ENCODE measurements at regions not wholly inside any gene's neighbourhood (a gene's known extent, or its start where the extent isn't known, plus 50 kb on each side); places are given as distances from the start of the nearest gene placed in this dataset.

DNA sequence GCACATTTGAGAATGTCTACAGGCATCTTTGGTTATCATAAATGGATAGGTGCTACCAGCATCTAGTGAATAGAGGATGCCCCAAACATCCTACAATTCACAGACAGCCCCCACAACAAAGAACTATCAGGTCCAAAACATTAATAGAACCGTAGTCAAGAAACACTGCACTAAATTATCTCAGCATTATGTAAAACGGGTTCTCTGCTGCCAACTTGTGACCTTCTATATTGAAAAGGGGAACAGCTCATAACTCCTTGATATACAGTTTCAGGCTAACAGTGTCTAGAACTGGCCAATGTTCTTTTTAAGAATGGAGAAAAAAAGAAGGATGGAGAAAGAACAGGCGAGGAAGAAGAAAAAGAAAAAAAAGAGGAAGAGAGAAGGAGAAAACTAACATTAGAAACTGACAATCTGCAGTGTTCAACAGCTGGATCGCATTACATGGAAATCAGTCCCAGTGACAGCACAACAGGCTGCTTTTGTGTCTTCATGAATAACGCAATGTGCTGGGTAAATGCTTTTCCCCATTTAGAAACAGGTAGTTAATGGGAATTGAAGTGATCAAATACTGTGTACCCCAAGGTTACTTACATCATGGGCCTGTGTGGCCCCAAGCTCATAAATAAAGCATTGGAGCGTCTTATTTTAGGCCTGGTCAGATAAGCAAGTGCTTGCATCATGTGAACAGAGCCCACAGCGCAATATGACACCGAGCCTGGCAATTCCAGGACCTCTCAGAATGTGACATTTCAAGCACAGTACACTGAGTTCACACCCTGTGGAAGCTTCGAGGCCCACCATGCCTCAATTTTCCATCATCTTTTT, 339.5 kb downstream of the DHX15 start:
- DNase-seq (ENCODE audit: low read depth) = no peak

DNA sequence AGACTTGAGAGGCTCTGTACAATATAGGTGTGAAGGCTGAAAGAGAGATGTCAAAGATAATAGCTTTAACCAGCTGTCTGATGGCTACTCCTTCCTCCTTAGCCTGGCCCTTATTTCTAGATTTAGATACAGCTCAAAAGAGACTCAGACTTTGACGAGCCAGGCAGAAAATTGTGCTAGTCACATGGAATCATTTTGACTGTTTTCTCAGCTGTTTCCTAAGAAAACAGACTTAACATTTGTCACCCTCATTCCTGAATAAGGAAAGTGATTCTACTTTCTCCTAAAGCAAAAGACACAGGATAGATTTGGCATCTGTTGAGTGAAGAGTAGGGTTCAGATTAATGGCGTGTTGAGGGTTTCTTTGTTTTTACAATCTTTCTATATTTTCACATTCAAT, 340.7 kb downstream of the DHX15 start:
- DNase-seq (ENCODE audit: low read depth) = no peak

DNA sequence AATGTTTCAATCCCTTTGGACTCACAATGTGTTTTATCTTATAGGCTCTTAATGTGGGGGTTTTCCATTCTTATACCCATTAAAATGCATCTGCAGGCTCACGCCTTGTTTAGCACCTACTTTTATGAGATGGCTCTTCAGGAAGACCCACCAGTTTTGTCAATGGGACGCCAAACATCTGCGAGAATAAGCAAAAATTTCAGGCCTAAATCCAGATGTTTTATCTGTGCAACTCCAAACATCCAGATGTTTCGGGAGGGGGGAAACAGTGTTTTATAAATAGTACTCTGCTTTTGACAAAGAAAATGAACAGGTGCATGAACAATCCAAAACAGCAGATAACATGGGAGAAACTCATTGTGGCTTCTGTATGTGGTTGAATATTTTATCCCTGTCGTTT, 342.8 kb downstream of the DHX15 start:
- no peak for DNase-seq (ENCODE audit: low read depth)

DNA sequence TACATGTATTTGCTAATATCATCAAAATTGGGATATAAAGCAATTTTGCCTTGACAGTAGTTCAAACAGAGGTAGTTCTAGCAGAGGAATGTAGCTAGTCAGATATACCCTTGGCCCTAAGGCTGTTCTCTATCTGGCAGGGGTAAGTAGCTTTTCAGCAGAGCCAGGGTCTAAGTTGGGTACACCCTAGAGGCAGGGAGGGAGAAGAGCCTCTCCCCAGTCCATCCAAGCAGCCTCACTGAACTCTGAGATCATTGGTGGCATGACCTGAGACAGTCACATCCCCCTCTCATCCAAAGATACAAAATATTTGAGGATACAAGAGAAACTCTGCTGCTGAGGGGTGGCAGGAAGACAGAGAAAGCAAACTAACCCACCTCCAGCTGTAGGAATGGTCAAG, 343.7 kb downstream of the DHX15 start:
- no peak for DNase-seq (ENCODE audit: low read depth)

DNA sequence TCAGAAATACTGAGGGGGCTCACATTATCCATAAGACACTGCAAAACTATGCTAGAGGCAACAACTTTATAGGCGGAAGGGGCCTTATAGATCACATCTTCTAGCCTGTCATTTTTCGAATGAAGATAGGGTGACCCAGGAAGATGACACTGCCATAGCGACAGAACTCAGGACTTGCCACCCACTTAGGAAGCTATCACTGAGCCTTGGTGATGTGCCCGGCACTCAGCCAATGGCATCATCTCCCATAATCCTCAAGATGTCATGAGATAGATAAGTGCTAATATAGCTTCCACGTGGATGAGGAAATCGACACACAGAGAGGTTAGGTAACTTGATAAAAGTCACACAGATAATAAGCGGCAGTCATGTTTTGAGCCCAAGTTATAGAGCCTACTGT, 346.6 kb downstream of the DHX15 start:
- no peak for DNase-seq (ENCODE audit: low read depth)

DNA sequence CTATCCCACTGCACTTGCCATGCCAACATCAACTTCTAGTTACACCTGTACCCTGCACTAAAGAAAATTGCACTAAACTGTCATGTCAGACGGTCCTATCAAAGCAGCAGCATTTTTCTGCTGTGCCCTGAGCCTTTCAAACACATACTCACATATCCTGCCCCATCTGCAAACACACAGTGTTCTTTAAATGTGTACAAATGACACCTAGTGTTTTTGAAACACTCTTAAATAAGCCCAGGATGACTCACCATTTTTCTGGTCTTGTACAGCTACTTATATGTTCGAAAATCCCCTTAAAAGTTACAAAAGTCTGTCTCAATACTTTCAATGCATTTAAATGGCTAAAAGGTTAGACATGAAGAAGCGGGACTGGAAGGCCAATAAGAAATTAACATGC, 346.7 kb upstream of the PPARGC1A start:
- no peak for DNase-seq (ENCODE audit: low read depth)

DNA sequence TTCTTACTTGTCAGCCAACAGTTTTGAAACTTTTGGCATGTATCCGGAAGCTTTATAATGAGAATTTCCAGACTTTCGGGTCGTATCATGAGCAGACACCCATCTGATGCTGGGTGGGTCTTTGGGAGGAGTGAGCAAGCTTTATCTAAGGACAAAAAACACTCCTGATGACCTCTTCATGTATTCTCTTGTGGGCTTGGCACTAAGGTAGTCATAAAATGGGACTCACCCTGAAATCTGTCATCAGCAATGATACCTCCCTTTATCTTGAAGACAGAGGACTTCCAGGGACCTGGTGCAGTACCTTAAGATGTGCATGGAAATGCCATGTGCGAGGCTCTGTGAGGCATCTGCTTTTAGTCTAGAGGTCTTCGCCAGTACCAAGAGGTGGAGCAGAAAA, 346.3 kb upstream of the PPARGC1A start:
- DNase-seq (ENCODE audit: low read depth) = no peak

DNA sequence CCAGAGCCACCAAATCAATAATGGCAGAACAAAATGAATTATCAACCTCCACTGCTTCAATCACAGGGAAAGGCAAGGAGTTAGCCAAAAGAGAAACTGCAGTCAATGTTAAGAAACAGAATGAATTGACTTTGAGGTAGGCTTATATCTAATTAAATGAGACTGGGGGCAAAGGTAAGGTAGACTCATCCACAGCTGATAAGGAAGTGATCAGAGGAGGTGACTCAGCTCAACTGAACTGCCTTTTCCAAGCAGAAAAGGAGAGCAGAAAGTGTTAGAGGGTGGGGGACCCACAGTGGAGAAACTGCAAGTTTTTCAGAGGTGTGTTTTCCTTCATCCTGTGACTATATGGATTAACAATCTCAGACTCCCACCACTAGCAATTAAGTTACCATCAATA, 345.8 kb upstream of the PPARGC1A start:
- no peak for DNase-seq (ENCODE audit: low read depth)

DNA sequence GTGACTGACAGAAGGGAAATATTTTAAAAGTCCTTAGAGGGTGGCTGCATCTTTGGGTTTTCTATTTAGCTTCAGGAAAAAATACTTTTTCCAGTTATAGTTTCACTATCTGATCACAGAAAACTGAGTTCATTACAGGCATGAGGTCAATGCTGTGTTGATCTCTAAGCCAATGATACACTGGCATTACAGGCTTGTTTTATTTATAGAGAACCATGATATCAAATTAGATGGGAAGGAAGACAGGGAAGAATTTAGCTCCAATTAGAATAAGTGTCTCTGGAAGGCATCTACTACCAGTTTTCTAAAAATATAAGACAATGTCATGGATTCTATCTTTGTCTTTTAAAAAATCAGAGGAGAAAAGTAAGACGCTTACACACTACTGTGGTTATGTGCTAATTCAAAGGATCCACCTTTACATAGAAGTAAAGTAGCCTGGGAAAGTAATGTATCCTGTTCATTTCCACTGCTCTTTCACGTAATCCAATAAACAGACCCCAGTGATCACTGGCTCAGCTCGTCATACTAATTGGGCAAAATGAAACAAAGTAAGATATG, 344.5 kb upstream of the PPARGC1A start:
- DNase-seq (ENCODE audit: low read depth) = no peak

DNA sequence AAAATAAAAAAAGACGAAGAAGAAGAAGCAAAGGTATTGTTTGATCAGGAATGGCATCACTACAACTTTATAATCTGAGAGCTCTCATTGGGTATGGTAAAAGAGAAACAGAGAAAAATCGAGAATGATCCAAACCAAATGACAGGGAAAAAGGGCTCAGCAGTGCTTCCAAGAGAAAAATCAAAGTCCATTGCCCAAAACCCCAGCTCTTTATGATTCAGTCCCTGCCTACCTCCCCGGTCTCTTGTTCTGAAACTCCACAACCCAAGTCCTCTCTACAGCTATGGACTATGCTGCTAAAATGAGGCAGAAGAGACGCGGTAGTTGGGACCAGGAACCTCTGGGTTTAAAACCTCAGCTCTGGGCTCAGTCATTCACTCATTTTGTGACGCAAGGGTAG, 341.1 kb upstream of the PPARGC1A start:
- DNase-seq (ENCODE audit: low read depth) = no peak

DNA sequence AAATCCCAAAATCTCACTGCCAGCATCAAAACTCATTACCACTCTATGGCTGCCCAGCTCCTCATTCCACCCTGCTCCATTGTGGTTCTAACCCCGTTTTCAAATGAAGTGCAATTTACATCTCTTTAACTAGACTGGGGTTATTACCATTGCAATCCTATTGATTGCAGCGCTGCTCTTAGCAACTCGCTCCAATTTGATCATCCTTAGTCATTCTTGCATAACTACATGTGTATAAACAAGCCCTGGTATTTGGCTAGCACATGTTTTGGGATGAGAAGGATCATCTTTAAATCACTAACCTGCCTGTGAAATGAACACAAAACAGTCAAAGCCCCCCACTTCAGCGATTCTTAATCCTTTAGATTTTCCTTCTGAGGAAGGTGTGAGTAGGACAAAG, 340.1 kb upstream of the PPARGC1A start:
- DNase-seq (ENCODE audit: low read depth) = no peak

DNA sequence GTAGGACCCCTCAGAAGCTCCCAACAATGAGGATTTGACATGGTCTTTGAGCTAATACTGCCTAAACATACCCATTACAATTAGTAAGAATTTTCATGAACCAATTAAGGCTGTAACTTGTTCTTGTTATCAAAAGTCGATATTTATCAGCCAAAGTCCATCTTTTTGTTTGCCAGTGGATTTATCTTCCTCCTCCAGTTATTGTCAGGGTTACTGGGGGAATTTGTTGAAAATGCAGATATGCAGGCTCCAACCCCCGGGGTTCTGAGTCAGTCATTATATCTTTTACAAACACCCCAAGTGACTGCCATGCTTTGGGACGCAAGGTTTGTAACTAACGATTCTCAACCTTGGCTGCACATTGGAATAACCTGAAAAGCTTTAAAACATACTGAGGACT, 338.8 kb upstream of the PPARGC1A start:
- DNase-seq (ENCODE audit: low read depth) = no peak

DNA sequence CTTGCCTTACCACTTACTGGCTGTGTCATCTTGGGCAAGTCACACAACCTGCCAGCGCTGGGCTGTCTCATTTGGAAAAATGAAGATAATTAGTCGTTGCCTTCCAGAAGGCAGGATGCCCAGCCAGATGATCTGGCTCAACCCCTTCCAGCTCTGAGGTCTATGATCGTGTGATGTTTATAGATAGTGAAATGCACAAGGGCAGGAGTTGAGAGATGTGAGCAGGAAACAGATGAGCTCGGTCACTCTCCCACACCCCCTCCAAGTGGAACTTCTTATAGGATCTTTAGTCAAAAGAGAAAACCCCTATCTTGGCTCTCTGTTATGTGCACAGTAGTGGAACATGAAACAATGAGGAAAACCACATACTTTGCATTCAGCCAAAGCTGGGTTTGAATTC, 336.8 kb upstream of the PPARGC1A start:
- DNase-seq (ENCODE audit: low read depth) = no peak

DNA sequence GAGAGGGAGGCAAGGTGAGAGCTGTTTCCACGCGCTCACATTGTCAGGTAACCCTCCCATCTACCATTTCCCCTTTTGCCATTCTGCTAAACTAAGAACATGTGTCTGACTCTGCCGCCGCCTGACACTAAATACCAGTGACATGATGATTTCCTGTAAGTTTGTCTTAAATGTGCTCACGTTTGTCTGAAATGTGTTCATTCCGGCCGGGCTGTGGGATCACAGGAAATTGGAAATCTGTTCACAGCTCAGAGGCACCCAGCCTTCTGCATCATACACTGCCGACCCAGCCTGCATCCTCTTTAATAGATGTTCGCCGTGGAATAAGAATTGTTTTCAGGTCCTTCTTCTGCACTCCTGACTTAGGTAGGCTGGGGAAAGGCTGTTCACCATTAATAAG, 336.2 kb upstream of the PPARGC1A start:
- DNase-seq (ENCODE audit: low read depth) = no peak

DNA sequence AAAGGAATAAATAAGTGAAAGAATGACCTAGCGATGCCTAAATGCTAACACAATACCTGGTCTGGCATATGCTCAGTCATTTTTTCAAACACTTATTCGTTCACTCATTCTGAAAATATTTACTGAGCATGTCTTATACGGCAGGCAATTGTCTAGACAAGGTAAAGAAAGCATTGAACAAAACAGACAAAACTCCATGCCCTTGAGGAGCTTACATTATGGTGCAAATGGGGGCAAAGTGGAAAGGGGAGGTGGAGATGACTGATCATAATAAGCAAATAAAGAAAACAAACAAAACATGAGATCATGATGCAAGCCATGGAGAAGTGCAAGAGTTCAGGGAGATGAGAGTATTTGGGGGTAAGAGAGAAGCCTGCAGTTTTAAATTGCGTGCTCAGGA, 334.6 kb upstream of the PPARGC1A start:
- DNase-seq (ENCODE audit: low read depth) = no peak

DNA sequence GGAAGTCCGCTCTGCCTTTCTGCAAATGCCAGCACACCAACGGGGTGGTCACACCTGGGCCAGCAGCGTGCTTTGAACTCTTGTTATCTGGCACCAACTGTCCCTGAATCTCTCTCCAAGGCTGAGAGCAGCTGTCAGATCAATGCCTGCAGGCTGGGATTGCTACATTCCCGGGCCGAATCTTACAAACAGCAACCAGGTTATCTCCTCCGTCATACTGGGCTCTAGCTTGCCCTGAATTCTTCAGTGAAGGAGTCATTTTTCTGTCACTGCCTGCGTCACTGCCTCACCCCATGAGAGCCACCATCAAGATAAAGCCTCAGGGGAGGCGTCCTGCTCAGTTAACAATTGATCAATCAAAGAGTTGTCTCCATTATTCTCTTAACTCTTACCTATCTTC, 329.4 kb upstream of the PPARGC1A start:
- DNase-seq (ENCODE audit: low read depth) = no peak

DNA sequence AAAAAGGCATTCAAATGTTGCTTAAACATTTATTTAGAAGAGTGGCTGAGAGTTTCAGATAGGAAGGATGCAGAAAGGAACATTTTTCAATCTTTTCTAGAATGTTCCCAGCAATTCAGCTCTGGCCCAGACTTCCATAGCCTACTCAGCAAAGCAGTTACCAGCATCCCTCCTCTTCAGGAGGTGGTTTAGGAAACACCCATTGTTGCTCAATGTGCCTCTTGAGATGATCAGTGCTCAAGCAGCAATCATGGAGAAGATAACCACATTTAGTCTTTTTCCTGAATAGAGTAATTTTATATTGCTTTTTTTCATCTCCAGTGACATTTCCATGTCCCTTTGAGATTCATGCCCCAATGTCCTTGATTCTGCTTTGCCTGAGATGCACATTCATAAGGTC, 328.7 kb upstream of the PPARGC1A start:
- DNase-seq (ENCODE audit: low read depth) = no peak

DNA sequence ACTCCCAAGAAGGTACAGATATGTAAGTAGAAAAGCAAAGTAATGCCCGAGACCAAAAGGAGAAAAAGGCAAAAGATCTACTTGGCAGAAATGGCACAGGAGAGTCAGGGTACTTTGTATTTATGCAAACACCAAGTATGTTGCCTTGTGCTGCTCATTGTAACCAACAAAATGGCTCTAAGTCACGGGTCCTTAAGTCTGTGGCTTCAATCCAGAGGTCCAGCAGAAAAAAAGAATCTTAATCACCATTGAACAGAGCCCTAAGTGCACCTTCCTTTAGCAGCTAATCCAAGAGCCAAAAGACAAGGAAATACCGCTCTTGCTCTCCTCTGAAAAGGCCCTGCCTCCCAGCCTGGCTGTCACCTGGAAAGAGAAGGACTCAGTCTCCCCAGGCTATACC, 324.9 kb upstream of the PPARGC1A start:
- DNase-seq (ENCODE audit: low read depth) = no peak

DNA sequence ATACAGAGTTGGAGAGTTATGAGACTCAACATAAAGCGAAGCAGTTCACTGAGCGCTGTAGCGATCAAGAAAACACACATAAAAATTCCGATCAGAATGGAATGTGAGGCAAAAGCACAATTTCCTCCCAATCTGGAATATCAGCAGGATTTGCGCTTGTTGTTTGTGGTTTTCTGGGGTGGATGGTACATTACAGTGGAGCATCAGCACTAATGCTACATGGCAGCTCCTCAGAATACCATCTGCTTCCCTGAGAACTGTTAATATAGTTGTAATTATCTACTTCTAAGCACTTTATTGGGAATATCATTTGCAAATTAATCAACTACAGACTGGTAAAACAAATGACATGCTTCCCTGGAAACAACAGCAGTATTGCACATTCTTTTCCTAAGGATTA, 324.1 kb upstream of the PPARGC1A start:
- no peak for DNase-seq (ENCODE audit: low read depth)

DNA sequence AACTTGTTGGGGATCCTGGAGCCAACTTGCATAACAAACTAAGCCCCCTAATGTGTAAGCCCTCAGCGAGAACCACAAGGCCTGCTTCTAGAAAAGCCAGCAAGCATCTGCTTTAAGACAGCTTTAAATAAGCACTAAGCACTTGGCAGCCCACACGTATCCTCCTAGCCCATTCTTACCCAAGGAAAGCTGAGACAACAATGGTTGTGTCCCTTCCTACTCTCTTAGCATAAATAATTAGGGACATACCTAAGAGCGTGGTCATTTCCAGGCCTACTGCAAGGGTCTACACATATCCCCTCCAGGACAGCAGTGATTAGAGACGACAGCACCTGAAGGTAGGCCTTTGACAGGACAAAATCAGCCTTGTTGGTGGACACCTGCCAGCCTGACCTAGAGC, 322.8 kb upstream of the PPARGC1A start:
- no peak for DNase-seq (ENCODE audit: low read depth)

DNA sequence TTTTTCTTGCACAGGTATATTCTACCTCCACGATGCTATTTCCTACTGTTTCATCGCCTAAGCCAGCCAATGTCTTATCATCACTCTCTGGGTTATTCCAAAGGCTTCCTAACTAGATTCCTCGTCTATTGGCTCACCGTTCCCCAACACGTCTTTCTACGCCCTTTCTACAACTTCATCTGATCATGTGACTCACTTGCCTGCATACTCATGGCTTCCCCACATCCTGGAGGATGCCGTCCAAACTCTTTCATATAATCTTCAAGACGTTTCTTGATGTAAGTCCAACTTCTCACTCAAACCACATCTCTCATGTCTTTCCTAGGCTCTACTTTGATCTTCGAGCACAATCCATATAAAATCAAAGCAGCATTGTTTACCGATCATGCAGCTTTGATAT, 322.0 kb upstream of the PPARGC1A start:
- no peak for DNase-seq (ENCODE audit: low read depth)

DNA sequence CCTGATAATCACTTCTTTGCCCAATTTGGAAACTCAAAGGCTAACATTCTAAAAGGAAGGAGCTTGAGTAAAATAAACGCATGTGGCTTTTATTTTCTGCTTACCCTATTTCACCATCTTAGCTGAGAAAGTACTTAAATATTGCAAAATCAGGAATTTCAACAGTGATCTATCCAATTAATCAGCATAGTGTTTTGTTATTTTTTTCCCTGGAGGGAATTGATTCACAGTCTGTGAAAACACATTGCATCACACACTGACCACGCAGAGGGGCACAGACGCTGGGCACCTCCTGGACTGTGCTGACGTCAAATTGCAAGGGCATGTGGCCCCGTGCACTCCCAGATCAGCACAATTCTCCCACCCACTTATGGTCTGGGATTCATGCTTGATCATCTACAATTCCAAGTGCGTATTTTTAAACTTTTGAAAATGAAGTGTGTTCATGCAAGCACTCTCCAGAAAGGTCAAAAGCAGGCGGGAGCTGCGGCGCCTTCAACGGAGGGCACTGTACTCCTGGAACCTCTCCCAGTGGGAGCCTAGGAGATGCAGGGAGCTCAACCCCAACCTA, 320.6 kb upstream of the PPARGC1A start:
- no peak for DNase-seq (ENCODE audit: low read depth)

DNA sequence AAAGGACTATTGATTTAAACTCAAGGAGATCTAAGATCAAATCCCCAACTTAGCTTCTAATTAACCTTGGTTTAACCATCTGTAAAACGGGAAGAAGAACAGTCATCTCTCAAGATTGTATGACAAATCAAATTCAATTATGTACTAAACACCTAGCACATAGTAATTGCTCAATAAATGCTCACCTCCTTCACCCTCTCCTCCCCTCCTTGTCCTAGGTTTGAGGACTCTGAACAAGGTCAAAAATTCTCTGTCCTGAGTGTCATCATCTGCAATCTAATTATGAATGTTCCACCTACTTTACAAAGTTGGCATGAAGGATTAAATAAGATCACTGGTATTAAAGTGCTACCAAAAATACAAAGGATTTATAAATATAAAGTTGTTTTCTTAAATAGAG, 320.1 kb upstream of the PPARGC1A start:
- DNase-seq (ENCODE audit: low read depth) = no peak

DNA sequence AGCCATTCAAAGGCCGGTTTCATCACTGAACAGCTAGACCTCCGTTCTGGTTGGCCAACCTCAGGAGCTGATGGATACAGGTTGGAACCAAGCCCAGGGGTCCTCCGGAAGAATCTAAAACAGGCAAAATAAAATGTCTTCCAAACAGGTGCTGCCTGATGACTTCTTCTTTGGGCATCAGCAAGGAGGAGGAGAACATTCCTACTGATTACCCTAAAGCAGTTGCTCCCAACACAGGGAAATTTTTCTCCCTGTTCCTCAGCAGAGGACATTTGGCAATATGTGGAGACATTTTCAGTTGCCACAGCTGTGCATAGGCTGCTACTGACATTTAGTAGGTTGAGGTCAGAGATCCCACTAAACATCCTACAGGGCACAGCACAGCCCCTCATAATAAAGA, 319.3 kb upstream of the PPARGC1A start:
- no peak for DNase-seq (ENCODE audit: low read depth)

All from stimulated activated CD8-positive, alpha-beta memory T cell treated with anti-CD3 and anti-CD28 coated beads, Interleukin-15, amount 100 ng/mL, for 1 hour (primary cell).